ENCODE measurements at regions not wholly inside any gene's neighbourhood (a gene's known extent, or its start where the extent isn't known, plus 50 kb on each side); places are given as distances from the start of the nearest gene placed in this dataset.

DNA sequence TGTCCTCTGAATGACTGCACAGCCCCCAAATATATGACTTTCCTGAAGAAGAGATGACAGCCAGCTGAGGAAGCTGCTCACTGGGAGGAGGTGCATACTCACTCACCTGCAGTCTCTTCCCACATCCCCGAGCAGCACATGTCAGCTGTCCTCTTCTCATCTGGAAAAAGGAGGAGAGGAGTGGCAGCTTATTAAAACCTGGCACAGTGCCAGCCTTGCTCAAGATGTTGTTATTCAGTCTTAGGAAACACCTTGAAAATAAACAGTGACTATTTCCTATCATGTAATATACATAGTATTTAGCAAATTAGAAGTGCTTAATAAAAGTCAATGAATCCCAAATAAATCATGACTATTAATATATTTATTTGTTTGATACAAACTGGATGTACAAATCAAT lies 232.9 kb downstream of the EPM2A start:
- TF ChIP-seq EZH2 (IDR thresholded peaks at IDR 0.05; ENCODE audit: borderline replicate concordance, low read length) = no peak
- TF ChIP-seq, protein P1, sequence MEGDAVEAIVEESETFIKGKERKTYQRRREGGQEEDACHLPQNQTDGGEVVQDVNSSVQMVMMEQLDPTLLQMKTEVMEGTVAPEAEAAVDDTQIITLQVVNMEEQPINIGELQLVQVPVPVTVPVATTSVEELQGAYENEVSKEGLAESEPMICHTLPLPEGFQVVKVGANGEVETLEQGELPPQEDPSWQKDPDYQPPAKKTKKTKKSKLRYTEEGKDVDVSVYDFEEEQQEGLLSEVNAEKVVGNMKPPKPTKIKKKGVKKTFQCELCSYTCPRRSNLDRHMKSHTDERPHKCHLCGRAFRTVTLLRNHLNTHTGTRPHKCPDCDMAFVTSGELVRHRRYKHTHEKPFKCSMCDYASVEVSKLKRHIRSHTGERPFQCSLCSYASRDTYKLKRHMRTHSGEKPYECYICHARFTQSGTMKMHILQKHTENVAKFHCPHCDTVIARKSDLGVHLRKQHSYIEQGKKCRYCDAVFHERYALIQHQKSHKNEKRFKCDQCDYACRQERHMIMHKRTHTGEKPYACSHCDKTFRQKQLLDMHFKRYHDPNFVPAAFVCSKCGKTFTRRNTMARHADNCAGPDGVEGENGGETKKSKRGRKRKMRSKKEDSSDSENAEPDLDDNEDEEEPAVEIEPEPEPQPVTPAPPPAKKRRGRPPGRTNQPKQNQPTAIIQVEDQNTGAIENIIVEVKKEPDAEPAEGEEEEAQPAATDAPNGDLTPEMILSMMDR (IDR thresholded peaks at IDR 0.05; ENCODE audit: low read length) = no peak

Measured in OCI-LY1 (cell line).